Testis (tissue), 2 donors: ENCODE measurements at regions not wholly inside any gene's neighbourhood (a gene's known extent, or its start where the extent isn't known, plus 50 kb on each side); places are given as distances from the start of the nearest gene placed in this dataset.

Source experiments
- CTCF ChIP-seq, 3 experiments: fragments of 450-650 bp in 2 of 3; fragments of 200-600 bp in 1 of 3; sonication (generic) in 1 of 3; IDR thresholded peaks; one replicate each; pipeline ENCODE4 v1.5.1; 2016 to 2019; ENCODE audit warnings: antibody characterized with exemption in 3 of 3, mild to moderate bottlenecking in 2 of 3, moderate library complexity in 1 of 3
- POLR2A ChIP-seq: fragments of 450-650 bp; IDR thresholded peaks from one replicate; pipeline ENCODE4 v1.6.1; 2017; ENCODE audit warnings: antibody characterized with exemption, mild to moderate bottlenecking, moderate library complexity

DNA sequence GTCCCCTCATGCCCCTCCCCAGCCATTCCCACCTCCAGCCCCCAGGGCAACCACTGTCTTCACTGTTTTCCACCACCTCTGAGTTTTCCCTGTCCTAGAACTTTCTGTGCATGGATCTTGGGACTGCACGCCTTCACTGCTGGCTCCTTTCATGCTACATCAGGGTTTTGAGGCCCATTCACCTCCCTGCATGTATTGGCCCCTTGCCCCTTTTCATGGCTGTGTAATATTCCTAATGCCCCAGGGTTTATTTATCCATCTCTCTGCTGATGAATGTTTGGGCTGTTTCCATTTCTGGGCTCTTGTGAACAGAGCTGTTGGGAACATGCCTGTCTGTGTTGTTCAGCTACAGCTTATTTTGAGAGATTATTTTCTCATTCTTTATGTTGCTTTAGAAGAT is 205.0 kb downstream of the RBFOX3 start:
- TF ChIP-seq CTCF (IDR thresholded peaks at IDR 0.05) (no peak), POLR2A (no peak)
